ENCODE measurements at regions not wholly inside any gene's neighbourhood (a gene's known extent, or its start where the extent isn't known, plus 50 kb on each side); places are given as distances from the start of the nearest gene placed in this dataset.

DNA sequence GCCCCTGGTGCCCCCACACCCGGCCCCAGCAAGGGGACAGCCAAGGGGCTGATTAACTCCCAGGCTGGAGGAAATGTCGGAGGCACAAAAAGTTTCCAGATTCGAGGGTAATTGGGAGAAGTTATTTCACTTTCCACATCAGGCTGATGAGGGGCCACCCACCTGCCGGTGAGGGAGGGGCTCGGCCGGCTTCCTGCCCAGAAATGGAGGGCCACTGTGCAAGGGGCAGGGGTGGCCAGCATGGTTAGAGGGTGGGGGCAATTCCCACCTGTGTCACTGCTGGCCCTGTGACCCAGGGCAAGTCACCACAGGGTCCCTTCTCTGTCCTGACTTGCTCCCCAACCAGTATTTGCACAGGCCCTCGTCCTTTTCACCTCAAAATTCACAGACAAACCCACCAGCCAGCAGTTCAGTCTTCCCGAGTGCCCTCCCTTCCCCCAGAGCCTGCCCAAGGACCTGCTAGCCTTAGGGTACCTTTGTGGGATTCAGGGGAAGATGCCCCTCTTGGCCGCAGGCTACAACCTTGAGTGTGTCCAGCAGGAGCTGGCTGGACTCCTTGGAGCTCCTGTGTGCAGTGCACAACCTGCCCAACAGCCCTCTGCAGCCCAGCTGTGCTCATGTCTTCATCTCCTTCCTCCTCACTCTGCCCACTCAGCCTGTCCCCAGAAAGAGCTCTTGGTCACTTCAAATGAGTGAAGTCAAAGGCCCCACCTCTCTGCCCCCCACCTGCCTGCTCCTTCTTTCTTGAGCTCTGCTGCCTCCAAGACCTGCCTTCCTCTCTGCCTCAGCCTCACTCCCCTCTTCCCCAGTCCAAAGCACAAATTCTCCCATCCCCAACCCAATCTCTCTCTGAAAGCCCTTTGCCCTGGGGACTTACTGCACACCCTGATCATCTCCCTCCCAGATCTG is 130.5 kb downstream of the BARX1 start:
- no peak for DNase-seq (ENCODE audit: low read depth)
- H3K4me3 ChIP-seq (ENCODE audit: low read depth, low read length), result no peak overlapping the region
- TF ChIP-seq, protein P1, sequence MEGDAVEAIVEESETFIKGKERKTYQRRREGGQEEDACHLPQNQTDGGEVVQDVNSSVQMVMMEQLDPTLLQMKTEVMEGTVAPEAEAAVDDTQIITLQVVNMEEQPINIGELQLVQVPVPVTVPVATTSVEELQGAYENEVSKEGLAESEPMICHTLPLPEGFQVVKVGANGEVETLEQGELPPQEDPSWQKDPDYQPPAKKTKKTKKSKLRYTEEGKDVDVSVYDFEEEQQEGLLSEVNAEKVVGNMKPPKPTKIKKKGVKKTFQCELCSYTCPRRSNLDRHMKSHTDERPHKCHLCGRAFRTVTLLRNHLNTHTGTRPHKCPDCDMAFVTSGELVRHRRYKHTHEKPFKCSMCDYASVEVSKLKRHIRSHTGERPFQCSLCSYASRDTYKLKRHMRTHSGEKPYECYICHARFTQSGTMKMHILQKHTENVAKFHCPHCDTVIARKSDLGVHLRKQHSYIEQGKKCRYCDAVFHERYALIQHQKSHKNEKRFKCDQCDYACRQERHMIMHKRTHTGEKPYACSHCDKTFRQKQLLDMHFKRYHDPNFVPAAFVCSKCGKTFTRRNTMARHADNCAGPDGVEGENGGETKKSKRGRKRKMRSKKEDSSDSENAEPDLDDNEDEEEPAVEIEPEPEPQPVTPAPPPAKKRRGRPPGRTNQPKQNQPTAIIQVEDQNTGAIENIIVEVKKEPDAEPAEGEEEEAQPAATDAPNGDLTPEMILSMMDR (IDR thresholded peaks at IDR 0.05; ENCODE audit: insufficient read depth, low read depth, low read length, missing control alignments), result no peak

DNA sequence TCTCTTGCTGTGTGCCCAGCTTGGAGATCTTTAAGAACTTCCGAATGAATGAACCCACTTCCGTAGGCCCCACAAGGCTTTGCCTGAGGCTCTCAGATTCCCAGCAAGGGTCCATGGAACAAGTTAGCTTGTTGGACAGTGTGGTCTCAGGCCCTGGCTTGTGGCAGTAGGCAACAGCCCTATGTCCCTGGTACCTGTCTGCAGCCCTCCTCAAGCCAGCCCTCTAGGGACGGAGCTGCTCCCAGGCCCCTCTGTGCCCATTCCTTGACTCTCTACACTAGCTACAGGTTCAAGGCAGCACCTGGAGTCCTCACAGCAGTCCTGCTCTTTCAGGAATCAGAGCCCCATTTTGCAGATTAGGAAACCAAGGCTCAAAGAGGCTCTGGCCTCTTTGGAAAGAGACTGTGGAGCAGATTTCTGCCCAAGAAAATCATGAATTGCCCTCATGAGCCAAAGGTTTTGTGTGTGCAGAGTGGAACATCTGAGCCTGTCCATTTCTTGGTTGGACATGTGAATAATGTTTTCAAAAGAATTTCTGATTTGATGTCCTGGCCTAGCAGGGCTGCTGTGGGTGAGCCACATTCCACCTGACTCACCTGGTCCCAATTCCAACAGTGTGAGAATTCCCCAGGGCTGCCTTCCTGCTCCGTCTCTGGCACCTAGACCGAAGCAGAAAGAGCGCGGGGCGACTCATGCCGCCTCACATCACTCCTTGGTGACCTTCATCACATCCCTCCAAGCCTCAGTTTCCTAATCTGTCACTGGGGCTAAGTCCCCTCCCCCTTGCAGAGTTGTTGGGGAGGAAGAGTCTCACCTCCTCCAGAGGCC is 131.7 kb downstream of the BARX1 start:
- TF ChIP-seq, protein P1 (IDR thresholded peaks at IDR 0.05; ENCODE audit: insufficient read depth, low read depth, low read length, missing control alignments), result no peak
- no peak overlapping the region for H3K4me3 ChIP-seq (ENCODE audit: low read depth, low read length)
- DNase-seq (ENCODE audit: low read depth), result no peak

DNA sequence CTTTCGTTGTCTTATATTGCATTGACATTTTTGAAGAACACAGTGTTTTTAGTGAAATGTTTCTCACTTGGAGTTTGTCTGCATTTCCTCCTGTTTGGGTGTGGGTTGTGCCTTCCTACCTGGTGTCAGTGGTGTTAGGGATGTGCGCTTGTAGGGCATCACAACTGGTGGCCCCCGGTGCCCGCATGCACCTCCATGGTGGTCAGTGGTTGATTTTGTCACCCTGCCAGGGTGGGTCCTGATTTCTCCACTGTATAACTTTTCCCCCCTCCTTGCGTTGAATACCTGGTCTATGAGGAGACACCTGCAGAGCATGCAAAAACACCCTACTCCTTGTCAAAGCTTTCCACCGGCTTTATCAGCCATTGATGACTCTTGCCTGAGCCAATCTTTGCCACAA is 132.9 kb downstream of the BARX1 start:
- DNase-seq (ENCODE audit: low read depth), result no peak
- H3K4me3 ChIP-seq (ENCODE audit: low read depth, low read length), result no peak overlapping the region
- TF ChIP-seq, protein P1 (IDR thresholded peaks at IDR 0.05; ENCODE audit: insufficient read depth, low read depth, low read length, missing control alignments), result no peak

DNA sequence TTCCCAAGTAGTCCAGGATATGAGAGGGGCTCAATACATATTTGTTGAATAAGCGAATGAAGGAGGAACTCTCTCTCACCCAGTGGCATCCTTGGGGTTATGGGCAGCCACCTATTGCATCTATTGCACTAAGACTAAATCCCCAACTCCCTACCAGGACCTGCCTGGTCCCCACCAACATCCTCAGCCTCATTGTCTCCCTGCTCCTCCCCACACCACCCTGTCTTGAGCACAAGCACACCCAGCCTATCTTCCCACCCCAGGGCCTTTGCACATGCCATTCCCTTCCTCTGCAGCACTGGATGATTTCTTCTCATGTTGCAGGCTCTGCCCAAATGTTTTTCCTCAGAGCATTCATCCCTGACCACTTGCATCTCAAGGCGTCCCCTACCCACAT is 133.8 kb downstream of the BARX1 start:
- TF ChIP-seq, protein P1 (IDR thresholded peaks at IDR 0.05; ENCODE audit: insufficient read depth, low read depth, low read length, missing control alignments), result no peak
- DNase-seq (ENCODE audit: low read depth), result no peak

DNA sequence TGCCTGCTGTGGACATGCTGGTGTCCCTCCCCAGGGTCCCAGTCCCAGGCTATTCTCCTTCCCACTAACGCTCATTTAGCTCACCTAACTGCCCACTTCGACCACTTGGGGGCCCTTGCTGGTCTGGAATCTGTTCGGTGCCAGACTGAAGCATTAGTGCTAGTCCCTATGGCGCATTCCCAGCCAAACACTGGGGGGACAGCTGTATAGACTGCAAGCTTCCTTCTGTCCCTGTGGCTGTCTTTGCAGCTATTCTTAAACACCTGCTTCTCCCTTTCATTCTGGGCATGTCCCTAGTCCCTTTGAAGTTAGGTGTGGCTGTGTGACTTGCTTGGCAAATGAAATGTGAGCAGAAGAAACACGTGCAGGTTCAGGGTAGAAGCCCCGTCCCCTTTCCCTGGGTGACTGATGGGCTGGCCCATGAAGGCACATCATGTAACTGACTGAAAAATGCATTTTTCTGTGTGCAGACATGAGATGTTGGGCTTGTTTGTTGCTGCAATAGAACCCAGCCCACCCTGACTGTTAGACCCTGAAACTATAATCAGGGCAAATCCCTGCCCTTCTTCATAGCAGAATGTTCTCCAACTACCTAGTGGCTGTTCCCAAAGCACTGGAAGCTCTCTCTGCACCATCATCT is 134.4 kb downstream of the BARX1 start:
- TF ChIP-seq, protein P1 (IDR thresholded peaks at IDR 0.05; ENCODE audit: insufficient read depth, low read depth, low read length, missing control alignments), result no peak
- no peak for DNase-seq (ENCODE audit: low read depth)
- H3K4me3 ChIP-seq (ENCODE audit: low read depth, low read length), result no peak overlapping the region

More for the DNA sequence above, 133.8 kb downstream of the BARX1 start:
- no peak overlapping the region for H3K4me3 ChIP-seq (ENCODE audit: low read depth, low read length)

DNA sequence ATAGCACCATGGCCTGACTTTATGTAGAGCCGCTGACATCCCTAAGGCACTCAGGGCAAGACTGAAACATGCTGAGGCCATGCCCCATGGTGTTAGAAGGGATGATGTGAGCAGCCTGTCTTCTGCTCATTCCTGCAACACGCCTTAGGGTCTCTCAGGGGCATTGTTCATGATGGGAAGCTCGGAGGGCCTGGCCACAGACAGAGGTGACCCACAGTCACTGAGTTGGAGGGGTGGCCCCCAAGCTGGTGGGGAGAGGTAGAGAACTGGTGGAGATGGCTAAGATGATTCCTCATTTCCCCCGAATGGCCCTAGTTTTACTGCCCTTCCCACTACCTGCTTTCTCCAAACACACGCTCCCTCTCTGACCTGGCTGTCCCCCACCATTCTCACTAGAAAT is 135.2 kb downstream of the BARX1 start:
- TF ChIP-seq, protein P1 (IDR thresholded peaks at IDR 0.05; ENCODE audit: insufficient read depth, low read depth, low read length, missing control alignments), result no peak
- H3K4me3 ChIP-seq (ENCODE audit: low read depth, low read length), result no peak overlapping the region
- no peak for DNase-seq (ENCODE audit: low read depth)

All from GM12865 (cell line).